Naive thymus-derived CD8-positive, alpha-beta T cell (primary cell): ENCODE measurements at regions not wholly inside any gene's neighbourhood (a gene's known extent, or its start where the extent isn't known, plus 50 kb on each side); places are given as distances from the start of the nearest gene placed in this dataset.

Experiments used
- ATAC-seq, 2 donors: fragments of 150-1000 bp; cut with Tn5 transposase in 1 of 2; sonication (Bioruptor Pico), chemical (Tn5 transposase) in 1 of 2; 1 replicate in 1 of 2; 2 replicates in 1 of 2; pipeline ENCODE4 v1.10.0; 2021; ENCODE audit warnings: mild to moderate bottlenecking in 2 of 2, moderate library complexity in 2 of 2
- POLR2A ChIA-PET: fragments of 350-600 bp; sonication (Branson Sonifier 250); formaldehyde crosslinking; loops from one replicate; lab custom pipeline; 2021; ENCODE audit warnings: antibody characterized with exemption; lab: Charles Lee
- DNase-seq, 10 donors: peaks; one replicate each; pipeline versions ENCODE4 v3.0.0 to v3.0.0-alpha.2; 2020 to 2022
- H3K27ac Mint-ChIP-seq, 10 donors: one replicate each; pipeline ENCODE4 v1.8.0; 2020 to 2022; ENCODE audit warnings: mild to moderate bottlenecking in 10 of 10, mixed read lengths in 10 of 10, moderate library complexity in 4 of 10, inconsistent platforms in 1 of 10
- H3K27me3 Mint-ChIP-seq, 5 donors: one replicate each; pipeline ENCODE4 v1.8.0; 2021 to 2022; ENCODE audit warnings: mixed read lengths in 5 of 5
- H3K36me3 Mint-ChIP-seq, 3 donors: one replicate each; pipeline ENCODE4 v1.8.0; 2020 to 2022; ENCODE audit warnings: mixed read lengths in 3 of 3, mild to moderate bottlenecking in 2 of 3, inconsistent platforms in 1 of 3
- H3K4me1 Mint-ChIP-seq, 4 donors: one replicate each; pipeline ENCODE4 v1.8.0; 2021 to 2022; ENCODE audit warnings: mixed read lengths in 4 of 4
- H3K4me3 Mint-ChIP-seq, 10 donors: one replicate each; pipeline ENCODE4 v1.8.0; 2020 to 2022; ENCODE audit warnings: mild to moderate bottlenecking in 10 of 10, mixed read lengths in 10 of 10, moderate library complexity in 6 of 10, inconsistent platforms in 1 of 10
- H3K9me3 Mint-ChIP-seq, 9 donors: one replicate each; pipeline ENCODE4 v1.8.0; 2020 to 2022; ENCODE audit warnings: mixed read lengths in 9 of 9, mild to moderate bottlenecking in 3 of 9, inconsistent platforms in 1 of 9, moderate library complexity in 1 of 9

DNA sequence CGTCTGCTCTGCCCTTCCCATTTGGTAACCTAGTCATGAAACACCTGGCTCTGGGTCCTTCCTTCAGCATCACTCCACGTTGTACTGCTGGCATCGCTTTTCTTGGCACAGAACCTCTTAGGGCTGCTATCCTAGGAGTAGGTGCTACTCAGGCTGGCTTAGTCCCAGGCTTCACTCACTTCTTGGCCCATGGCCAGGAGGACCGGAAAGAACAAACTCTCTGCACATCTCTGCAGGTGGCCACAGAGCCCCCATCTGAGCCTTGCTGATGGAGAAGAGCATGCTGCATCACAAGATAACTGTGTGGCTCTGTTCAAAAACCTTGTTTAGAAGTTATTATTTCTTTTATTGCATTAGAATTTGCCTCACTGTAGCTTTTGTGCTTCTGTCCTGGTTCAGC, 447.2 kb upstream of the TNP1 start:
- Mint-ChIP-seq H3K36me3 (peaks cover 0 to 12% (median 3%) of the 10 kb centered on the region in 3 donors), H3K4me3 (no peak overlapping the region), H3K27ac (no peak overlapping the region), H3K9me3 (peaks cover 0 to 2% (median 0%) of the 10 kb centered on the region in 9 donors), H3K27me3 (peaks cover 0 to 14% (median 0%) of the 10 kb centered on the region in 5 donors), H3K4me1 (no peaks in the 10 kb centered on the region)
- POLR2A ChIA-PET: no interaction called here
- ATAC-seq: no peak
- no peak for DNase-seq

DNA sequence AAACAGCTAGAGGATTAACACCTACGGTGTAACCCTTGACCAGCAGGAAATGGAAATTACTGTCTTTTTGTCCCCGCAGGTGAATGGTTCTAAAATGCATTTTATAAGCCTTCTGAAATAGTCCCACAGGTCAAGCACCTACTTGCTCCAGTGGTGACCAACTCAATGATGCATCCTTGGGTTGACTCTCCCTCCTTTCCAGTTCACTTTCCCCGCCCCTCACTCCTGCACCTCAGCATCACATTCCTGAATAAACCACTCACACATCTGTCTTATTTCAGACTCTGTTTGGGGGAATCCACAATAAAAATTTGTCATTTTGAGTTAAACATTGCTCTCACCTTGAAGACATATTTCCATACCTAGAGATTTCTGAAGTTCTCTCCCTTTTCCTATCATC, 446.0 kb upstream of the TNP1 start:
- Mint-ChIP-seq H3K27ac (no peak overlapping the region), H3K4me1 (no peaks in the 10 kb centered on the region)

DNA sequence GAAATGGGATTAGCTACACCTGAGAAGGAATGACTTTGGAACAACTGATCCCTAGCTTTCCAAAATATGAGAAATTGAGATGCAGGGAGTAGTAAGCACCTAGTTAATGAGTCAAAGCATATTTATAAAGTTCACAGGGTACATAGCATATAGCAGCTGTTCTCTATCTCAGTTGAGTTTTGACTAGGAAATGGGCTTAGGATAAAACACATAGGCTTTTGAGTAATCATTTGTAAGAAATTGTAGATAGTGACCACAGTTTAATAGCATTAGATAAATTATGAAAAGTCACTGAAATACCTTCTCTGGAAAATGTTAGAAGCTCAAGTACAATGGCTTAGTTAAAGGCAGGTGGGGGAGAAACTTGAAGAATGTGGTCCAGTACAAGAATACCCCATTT, 444.7 kb upstream of the TNP1 start:
- no peak overlapping the region for H3K4me3 Mint-ChIP-seq
- H3K36me3 Mint-ChIP-seq: peaks cover 0 to 3% (median 0%) of the 10 kb centered on the region in 3 donors
- no peak for ATAC-seq
- no peaks in the 10 kb centered on the region for H3K4me1 Mint-ChIP-seq
- H3K27me3 Mint-ChIP-seq: peaks cover 0 to 11% (median 0%) of the 10 kb centered on the region in 5 donors
- no peak overlapping the region for H3K27ac Mint-ChIP-seq
- DNase-seq: no peak
- POLR2A ChIA-PET: no interaction called here
- H3K9me3 Mint-ChIP-seq: no peaks in the 10 kb centered on the region

More for the DNA sequence above, 446.0 kb upstream of the TNP1 start:
- no peak for DNase-seq
- POLR2A ChIA-PET: no interaction called here
- H3K4me3 Mint-ChIP-seq: no peak overlapping the region
- peaks cover 0 to 15% (median 0%) of the 10 kb centered on the region in 5 donors for H3K27me3 Mint-ChIP-seq
- peaks cover 0 to 2% (median 0%) of the 10 kb centered on the region in 9 donors for H3K9me3 Mint-ChIP-seq
- H3K36me3 Mint-ChIP-seq: peaks cover 0 to 12% (median 3%) of the 10 kb centered on the region in 3 donors
- no peak for ATAC-seq

DNA sequence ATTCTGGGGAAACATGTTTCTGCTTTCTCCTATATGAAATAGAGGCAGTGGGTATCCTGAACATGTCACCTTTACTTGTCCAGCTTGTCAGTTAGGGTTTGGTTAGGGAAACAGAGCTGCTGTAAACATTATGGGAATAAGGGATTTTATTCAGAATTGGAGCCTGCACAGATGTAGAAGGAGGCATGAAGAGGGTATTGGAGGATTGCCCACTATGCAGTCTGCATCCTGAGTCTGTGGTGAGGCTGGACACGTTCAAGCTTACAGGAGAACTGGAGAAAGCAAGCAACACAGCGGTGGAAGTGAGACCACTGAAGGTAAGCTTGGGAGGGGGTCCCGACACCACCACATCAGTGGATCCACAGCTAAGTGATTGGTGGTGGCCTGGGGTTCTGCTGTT, 443.0 kb upstream of the TNP1 start:
- H3K36me3 Mint-ChIP-seq: no peaks in the 10 kb centered on the region
- no peak for ATAC-seq
- H3K4me1 Mint-ChIP-seq: no peaks in the 10 kb centered on the region
- POLR2A ChIA-PET: no interaction called here
- no peak overlapping the region for H3K27ac Mint-ChIP-seq
- no peak overlapping the region for H3K4me3 Mint-ChIP-seq
- no peaks in the 10 kb centered on the region for H3K9me3 Mint-ChIP-seq
- H3K27me3 Mint-ChIP-seq: peaks cover 0 to 9% (median 0%) of the 10 kb centered on the region in 5 donors
- no peak for DNase-seq

DNA sequence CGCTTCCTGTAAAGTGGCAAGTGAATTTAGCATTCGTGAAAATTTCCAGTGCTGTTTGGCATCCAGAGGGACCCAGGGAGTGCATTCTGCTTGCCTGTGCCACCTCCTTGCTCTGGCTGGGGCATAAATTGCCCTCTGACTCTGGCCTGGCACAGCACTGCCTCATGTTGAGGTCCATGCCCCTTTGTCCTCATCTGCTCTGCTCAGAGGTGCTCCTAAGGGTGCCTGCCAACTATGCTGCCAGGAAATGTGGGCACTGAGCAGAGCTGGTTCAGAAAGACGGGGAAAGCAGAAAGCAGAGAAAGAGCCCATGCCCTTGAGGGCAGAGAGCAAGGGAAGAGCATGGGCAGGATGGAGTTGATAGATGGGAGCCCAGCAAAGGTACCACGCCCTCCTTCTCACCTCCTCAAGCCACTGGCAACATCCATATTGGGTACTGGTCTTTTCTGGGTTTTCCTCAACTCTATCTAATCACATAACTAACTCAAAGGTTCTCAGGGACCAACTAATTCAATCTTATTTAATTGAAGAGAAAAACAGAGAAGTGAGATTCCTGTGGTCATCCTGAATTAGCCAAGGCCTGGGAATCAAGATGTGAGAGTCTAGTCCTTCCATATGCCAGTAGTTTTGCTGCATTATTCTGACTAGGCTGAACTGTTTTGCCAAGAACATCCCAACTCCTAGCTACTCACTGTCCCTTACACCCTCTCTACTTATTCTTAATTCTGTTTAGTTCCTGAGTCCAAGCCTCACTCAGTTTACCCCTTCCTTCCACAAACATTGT, 441.5 kb upstream of the TNP1 start:
- no peaks in the 10 kb centered on the region for H3K4me1 Mint-ChIP-seq
- H3K4me3 Mint-ChIP-seq: no peak overlapping the region
- POLR2A ChIA-PET: no interaction called here
- H3K27me3 Mint-ChIP-seq: peaks cover 0 to 4% (median 0%) of the 10 kb centered on the region in 5 donors
- H3K36me3 Mint-ChIP-seq: peaks cover 0 to 11% (median 10%) of the 10 kb centered on the region in 3 donors
- peaks cover 0 to 12% (median 6%) of the 10 kb centered on the region in 9 donors for H3K9me3 Mint-ChIP-seq
- ATAC-seq (no peak), DNase-seq (no peak)
- H3K27ac Mint-ChIP-seq: peak overlapping the region in 1 of 10 donors; percentile 39

DNA sequence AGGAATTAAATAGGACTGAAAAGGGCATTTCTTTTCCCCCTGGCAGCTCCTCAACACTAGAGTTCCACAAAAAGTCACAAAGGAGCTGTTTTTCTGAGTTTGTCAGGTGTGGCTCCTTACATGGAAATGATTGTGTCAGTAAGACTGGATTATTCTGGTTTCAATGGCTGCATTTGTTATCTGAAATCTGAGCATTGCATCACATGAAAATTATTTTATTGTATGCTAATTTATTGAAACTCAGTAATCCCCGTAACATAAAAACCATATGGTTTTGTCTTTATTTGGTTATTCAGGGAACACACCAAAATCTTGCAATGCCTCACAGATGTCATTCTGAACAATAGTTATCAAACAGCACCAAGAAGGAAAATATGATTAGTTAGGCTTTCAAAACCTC, 439.7 kb upstream of the TNP1 start:
- Mint-ChIP-seq H3K27me3 (peaks cover 0 to 1% (median 0%) of the 10 kb centered on the region in 5 donors), H3K4me1 (no peaks in the 10 kb centered on the region), H3K4me3 (no peak overlapping the region), H3K36me3 (peaks cover 4 to 12% (median 10%) of the 10 kb centered on the region in 3 donors), H3K27ac (no peak overlapping the region), H3K9me3 (peaks cover 0 to 12% (median 6%) of the 10 kb centered on the region in 9 donors)
- no peak for DNase-seq
- no peak for ATAC-seq
- POLR2A ChIA-PET: no interaction called here

DNA sequence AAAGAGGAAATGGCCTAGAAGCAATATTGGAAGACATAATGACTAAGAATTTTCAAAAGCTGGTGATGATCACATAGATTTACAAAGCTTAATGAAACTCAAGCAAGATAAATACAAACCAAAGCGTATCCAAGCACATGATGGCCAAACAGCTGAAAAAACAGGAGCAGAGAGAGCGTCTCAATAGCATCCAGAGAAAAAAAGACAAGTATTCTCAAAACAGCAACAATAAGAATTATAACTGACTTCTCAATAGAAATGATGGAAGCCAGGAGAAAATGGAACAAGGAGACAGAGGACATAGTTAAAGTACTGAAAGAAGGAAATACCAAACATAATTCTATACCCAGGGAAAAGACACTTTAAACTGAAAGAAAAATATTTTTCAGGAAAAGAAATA, 437.2 kb upstream of the TNP1 start:
- H3K9me3 Mint-ChIP-seq: peaks cover 0 to 12% (median 6%) of the 10 kb centered on the region in 9 donors
- DNase-seq: no peak
- H3K27me3 Mint-ChIP-seq: peaks cover 0 to 3% (median 0%) of the 10 kb centered on the region in 5 donors
- no peak overlapping the region for H3K27ac Mint-ChIP-seq
- no peak overlapping the region for H3K4me3 Mint-ChIP-seq
- H3K4me1 Mint-ChIP-seq: no peaks in the 10 kb centered on the region
- no peak for ATAC-seq
- H3K36me3 Mint-ChIP-seq: peaks cover 4 to 13% (median 12%) of the 10 kb centered on the region in 3 donors
- POLR2A ChIA-PET: no interaction called here

DNA sequence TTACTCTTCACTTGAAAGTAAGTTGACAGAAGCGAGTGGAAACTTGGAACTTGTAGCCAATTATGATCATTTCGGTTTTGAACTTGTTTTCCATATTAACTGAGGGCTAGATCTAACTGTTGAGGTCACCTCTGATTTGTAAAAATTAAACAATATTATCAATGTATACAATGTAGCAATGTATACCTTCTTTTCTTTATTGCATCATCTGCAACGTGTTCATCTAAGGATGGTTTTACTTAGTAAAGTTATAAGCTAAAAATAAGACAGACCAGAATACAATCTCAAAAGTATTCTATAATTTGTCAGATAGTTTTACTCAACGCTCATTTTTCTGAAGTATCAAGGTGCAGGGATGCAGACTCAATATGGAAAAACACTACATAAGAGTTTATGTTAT, 435.0 kb upstream of the TNP1 start:
- Mint-ChIP-seq H3K27me3 (peaks cover 0 to 2% (median 0%) of the 10 kb centered on the region in 5 donors), H3K27ac (no peak overlapping the region), H3K36me3 (peaks cover 4 to 21% (median 12%) of the 10 kb centered on the region in 3 donors), H3K9me3 (peaks cover 0 to 12% (median 6%) of the 10 kb centered on the region in 9 donors), H3K4me1 (no peaks in the 10 kb centered on the region), H3K4me3 (no peak overlapping the region)
- POLR2A ChIA-PET: no interaction called here
- DNase-seq (no peak), ATAC-seq (no peak)

DNA sequence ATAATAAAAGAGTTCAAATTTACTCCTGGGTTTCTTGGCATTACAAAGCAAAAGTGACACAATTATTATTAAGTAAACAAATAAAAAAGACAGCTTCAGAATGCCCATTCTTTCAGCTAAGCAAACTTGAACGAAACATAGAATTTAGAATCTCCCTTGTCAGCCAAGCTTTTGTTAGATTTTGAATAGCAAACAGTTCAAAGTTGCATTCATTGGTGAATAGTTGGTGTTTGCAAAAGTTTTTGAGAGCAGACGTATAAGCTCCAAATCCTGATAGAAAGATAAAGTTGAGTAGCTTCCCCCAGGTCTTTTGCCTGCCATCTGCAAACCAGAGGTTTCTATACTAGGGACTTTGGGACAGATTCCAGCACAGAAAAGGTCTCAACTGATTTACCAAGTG, 434.3 kb upstream of the TNP1 start:
- peaks cover 4 to 21% (median 12%) of the 10 kb centered on the region in 3 donors for H3K36me3 Mint-ChIP-seq
- H3K27ac Mint-ChIP-seq: no peak overlapping the region
- H3K27me3 Mint-ChIP-seq: peaks cover 0 to 2% (median 0%) of the 10 kb centered on the region in 5 donors
- no peak overlapping the region for H3K4me3 Mint-ChIP-seq
- peaks cover 0 to 12% (median 6%) of the 10 kb centered on the region in 9 donors for H3K9me3 Mint-ChIP-seq
- ATAC-seq: no peak
- H3K4me1 Mint-ChIP-seq: no peaks in the 10 kb centered on the region
- DNase-seq: no peak
- POLR2A ChIA-PET: no interaction called here

DNA sequence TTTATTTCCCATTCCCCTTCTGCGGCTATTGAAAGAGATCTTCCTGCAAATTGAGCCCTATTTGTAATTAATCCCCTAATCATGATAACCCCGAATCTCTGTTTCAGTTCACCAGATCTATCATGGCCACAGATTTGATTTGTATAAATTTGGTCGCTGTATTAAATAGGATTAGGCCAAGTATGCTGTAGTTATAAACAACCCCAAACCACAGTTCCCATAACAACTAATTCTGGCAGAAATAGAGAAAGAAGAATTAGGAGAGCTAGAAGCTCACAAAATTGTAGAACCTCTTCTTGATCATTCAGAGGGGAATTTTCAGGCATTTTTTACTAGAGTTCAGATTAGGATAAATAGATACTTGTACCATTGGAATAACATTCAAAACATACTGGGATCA, 433.7 kb upstream of the TNP1 start:
- H3K27ac Mint-ChIP-seq: no peak overlapping the region
- POLR2A ChIA-PET: no interaction called here
- peaks cover 0 to 12% (median 6%) of the 10 kb centered on the region in 9 donors for H3K9me3 Mint-ChIP-seq
- no peak overlapping the region for H3K4me3 Mint-ChIP-seq
- H3K36me3 Mint-ChIP-seq: peaks cover 4 to 21% (median 12%) of the 10 kb centered on the region in 3 donors
- ATAC-seq (no peak), DNase-seq (no peak)
- peaks cover 0 to 2% (median 0%) of the 10 kb centered on the region in 5 donors for H3K27me3 Mint-ChIP-seq
- H3K4me1 Mint-ChIP-seq: no peaks in the 10 kb centered on the region

DNA sequence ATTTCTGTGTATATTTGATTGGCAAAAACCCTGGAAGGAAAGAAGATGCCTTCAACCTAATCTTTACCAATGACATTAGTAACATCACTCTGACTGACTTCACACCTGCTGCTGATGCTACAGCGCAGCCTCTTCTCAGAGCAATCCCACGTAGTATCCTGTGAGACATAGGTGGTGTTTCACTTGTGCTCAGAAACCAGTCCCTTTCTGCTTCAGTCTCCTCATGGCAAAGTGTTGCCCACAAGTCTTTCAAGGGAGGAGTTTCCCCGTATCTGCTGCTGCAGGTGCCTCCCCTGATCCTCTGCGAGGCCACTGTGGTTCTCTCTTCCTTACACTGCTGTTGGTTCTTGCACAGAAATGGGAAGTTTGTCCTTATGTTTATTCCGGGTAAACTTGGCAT, 433.2 kb upstream of the TNP1 start:
- no peak for ATAC-seq

DNA sequence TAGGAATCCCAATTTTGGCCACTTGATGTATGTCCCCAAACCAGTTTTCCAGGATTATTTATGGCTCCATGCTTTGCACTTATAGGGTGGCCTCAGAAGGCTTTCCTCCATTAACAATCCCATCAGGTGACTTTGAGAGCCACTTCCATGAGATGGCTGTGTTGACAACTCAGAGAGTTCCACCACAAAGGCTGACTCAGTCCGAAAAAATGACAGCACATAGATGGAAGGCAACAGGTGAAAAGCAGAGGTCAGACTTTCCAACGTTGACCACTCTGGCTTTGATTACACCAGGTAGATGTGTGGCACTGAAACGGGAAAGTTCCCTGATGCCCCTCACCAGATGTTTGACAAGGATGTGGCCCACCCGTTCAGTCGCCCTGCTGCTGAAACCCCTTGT, 431.4 kb upstream of the TNP1 start:
- Mint-ChIP-seq H3K4me1 (no peaks in the 10 kb centered on the region), H3K27ac (no peak overlapping the region), H3K4me3 (no peak overlapping the region), H3K27me3 (peaks cover 0 to 4% (median 0%) of the 10 kb centered on the region in 5 donors), H3K9me3 (peaks cover 0 to 3% (median 0%) of the 10 kb centered on the region in 9 donors), H3K36me3 (peaks cover under 1 to 13% (median 4%) of the 10 kb centered on the region in 3 donors)
- no peak for ATAC-seq
- POLR2A ChIA-PET: no interaction called here
- no peak for DNase-seq

More for the DNA sequence above, 433.2 kb upstream of the TNP1 start:
- H3K4me1 Mint-ChIP-seq: no peaks in the 10 kb centered on the region
- H3K9me3 Mint-ChIP-seq: peaks cover 0 to 12% (median 6%) of the 10 kb centered on the region in 9 donors
- no peak for DNase-seq
- H3K27me3 Mint-ChIP-seq: peaks cover 0 to 2% (median 0%) of the 10 kb centered on the region in 5 donors
- no peak overlapping the region for H3K27ac Mint-ChIP-seq
- peaks cover 4 to 21% (median 12%) of the 10 kb centered on the region in 3 donors for H3K36me3 Mint-ChIP-seq
- POLR2A ChIA-PET: no interaction called here
- no peak overlapping the region for H3K4me3 Mint-ChIP-seq

DNA sequence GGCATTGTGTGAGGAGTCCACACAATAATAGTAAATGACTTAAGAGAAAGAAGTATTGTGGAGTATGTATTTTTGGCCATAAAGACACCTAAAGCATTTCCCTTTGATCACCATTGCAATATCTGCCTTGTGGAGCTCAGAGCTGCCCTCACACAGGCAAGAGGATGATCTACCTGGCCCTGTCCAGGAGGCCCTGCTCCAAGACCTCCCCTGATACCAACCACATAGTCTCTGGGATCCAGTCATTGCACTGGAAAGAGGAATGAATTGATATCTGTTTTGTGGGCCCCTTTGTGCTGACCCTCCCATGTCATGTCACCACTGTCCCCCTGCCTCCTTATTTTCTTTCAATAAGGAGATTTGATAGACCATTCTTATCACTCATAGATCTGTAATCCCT, 430.6 kb upstream of the TNP1 start:
- Mint-ChIP-seq H3K4me1 (no peaks in the 10 kb centered on the region), H3K4me3 (no peak overlapping the region), H3K9me3 (peaks cover 0 to 3% (median 0%) of the 10 kb centered on the region in 9 donors), H3K27ac (no peak overlapping the region), H3K36me3 (peaks cover 0 to 13% (median 4%) of the 10 kb centered on the region in 3 donors), H3K27me3 (peaks cover 0 to 4% (median 0%) of the 10 kb centered on the region in 5 donors)
- POLR2A ChIA-PET: no interaction called here
- no peak for ATAC-seq
- DNase-seq: no peak
